CD4-positive, alpha-beta T cell (primary cell): ENCODE measurements at regions not wholly inside any gene's neighbourhood (a gene's known extent, or its start where the extent isn't known, plus 50 kb on each side); places are given as distances from the start of the nearest gene placed in this dataset.

Experiments
- ATAC-seq: fragments of 200-7000 bp; cut with Tn5 transposase; one replicate; pipeline ENCODE4 v1.10.0; 2022; ENCODE audit warnings: mild to moderate bottlenecking; ENCODE audit not compliant: poor library complexity
- CTCF ChIA-PET: fragments of 350-600 bp; sonication (Branson Sonifier 250); formaldehyde crosslinking; loops from one replicate; lab custom pipeline; 2021; ENCODE audit warnings: antibody characterized with exemption, inconsistent platforms; lab: Charles Lee
- POLR2A ChIA-PET: fragments of 350-600 bp; sonication (Branson Sonifier 250); formaldehyde crosslinking; loops from one replicate; lab custom pipeline; 2021; ENCODE audit warnings: antibody characterized with exemption, inconsistent platforms; lab: Charles Lee
- DNase-seq, 14 experiments: peaks; one replicate each; pipeline ENCODE4 v3.0.0-alpha.2; 2013 to 2020; ENCODE audit warnings: mixed read lengths in 2 of 14
- H3K27ac ChIP-seq, 2 donors: one replicate each; pipeline versions ENCODE4 v1.5.1 to v1.7.0; 2013; ENCODE audit warnings: low read length in 2 of 2, low read depth in 1 of 2, mild to moderate bottlenecking in 1 of 2
- H3K27me3 ChIP-seq, 2 experiments: 1 replicate in 1 of 2; 2 replicates in 1 of 2; pipeline versions ENCODE4 v1.6.1 to v1.7.0; 2013; ENCODE audit warnings: low read length in 2 of 2, control low read depth in 1 of 2, mild to moderate bottlenecking in 1 of 2, moderate library complexity in 1 of 2; ENCODE audit not compliant: insufficient read depth in 2 of 2, control insufficient read depth in 1 of 2
- H3K36me3 ChIP-seq: one replicate; pipeline ENCODE4 v1.6.1; 2013; ENCODE audit warnings: low read length, control low read depth; ENCODE audit not compliant: insufficient read depth
- H3K4me1 ChIP-seq: one replicate; pipeline ENCODE4 v1.6.1; 2013; ENCODE audit warnings: low read length, control low read depth; ENCODE audit not compliant: insufficient read depth
- H3K4me3 ChIP-seq: one replicate; pipeline ENCODE4 v1.5.1; 2013; ENCODE audit warnings: mild to moderate bottlenecking, low read length, moderate library complexity
- H3K9me3 ChIP-seq, 2 experiments: 1 replicate in 1 of 2; 2 replicates in 1 of 2; pipeline versions ENCODE4 v1.6.1 to v1.7.0; 2013; ENCODE audit warnings: low read length in 2 of 2, mild to moderate bottlenecking in 2 of 2, control low read depth in 1 of 2, moderate library complexity in 1 of 2; ENCODE audit not compliant: control insufficient read depth in 1 of 2, insufficient read depth in 1 of 2
- H3K27ac Mint-ChIP-seq: one replicate; pipeline ENCODE4 v1.8.0; 2020; ENCODE audit warnings: mixed read lengths
- H3K27me3 Mint-ChIP-seq: one replicate; pipeline ENCODE4 v1.8.0; 2021; ENCODE audit warnings: mixed read lengths
- H3K36me3 Mint-ChIP-seq: one replicate; pipeline ENCODE4 v1.8.0; 2021; ENCODE audit warnings: low read depth, mixed read lengths
- H3K4me1 Mint-ChIP-seq: one replicate; pipeline ENCODE4 v1.8.0; 2021; ENCODE audit warnings: low read depth, mixed read lengths
- H3K4me3 Mint-ChIP-seq: one replicate; pipeline ENCODE4 v1.8.0; 2020; ENCODE audit warnings: mild to moderate bottlenecking, mixed read lengths
- H3K9me3 Mint-ChIP-seq: one replicate; pipeline ENCODE4 v1.8.0; 2020; ENCODE audit warnings: mixed read lengths
- intact Hi-C, 2 experiments: fragments of 100-400 bp; cut with DNase I in 1 of 2; cut with micrococcal nuclease in 1 of 2; formaldehyde crosslinking; loops; one replicate each; pipeline versions ENCODE4 v1.15.1 to v1.9.0; 2023 to 2025; cut with DNase I, micrococcal nuclease
- TF ChIP-seq, protein P1 (sequence below): fragments of 200-600 bp; IDR thresholded peaks from one replicate; pipeline ENCODE4 v1.8.0; 2022; ENCODE audit warnings: antibody characterized with exemption, mild to moderate bottlenecking

GRCh38 chr7:113285411-113285810, 167.1 kb upstream of the SMIM30 start:
- Mint-ChIP-seq H3K36me3 (no peaks in the 10 kb centered on the region), H3K9me3 (no peaks in the 10 kb centered on the region), H3K4me3 (no peak overlapping the region), H3K4me1 (no peaks in the 10 kb centered on the region), H3K27ac (no peak overlapping the region), H3K27me3 (no peaks in the 10 kb centered on the region)
- H3K27me3 ChIP-seq = no peaks in the 10 kb centered on the region
- TF ChIP-seq, protein P1, sequence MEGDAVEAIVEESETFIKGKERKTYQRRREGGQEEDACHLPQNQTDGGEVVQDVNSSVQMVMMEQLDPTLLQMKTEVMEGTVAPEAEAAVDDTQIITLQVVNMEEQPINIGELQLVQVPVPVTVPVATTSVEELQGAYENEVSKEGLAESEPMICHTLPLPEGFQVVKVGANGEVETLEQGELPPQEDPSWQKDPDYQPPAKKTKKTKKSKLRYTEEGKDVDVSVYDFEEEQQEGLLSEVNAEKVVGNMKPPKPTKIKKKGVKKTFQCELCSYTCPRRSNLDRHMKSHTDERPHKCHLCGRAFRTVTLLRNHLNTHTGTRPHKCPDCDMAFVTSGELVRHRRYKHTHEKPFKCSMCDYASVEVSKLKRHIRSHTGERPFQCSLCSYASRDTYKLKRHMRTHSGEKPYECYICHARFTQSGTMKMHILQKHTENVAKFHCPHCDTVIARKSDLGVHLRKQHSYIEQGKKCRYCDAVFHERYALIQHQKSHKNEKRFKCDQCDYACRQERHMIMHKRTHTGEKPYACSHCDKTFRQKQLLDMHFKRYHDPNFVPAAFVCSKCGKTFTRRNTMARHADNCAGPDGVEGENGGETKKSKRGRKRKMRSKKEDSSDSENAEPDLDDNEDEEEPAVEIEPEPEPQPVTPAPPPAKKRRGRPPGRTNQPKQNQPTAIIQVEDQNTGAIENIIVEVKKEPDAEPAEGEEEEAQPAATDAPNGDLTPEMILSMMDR = no peak
- POLR2A ChIA-PET = no interaction called here
- H3K27ac ChIP-seq = no peak overlapping the region
- no peaks in the 10 kb centered on the region for H3K36me3 ChIP-seq
- no peak overlapping the region for H3K4me3 ChIP-seq
- ATAC-seq (no peak), DNase-seq (no peak)
- H3K9me3 ChIP-seq = no peaks in the 10 kb centered on the region
- no peaks in the 10 kb centered on the region for H3K4me1 ChIP-seq
- intact Hi-C loops = no loop called here
- CTCF ChIA-PET = no interaction called here

- Mint-ChIP-seq H3K4me3 (no peak overlapping the region), H3K27me3 (no peaks in the 10 kb centered on the region), H3K4me1 (no peaks in the 10 kb centered on the region), H3K27ac (no peak overlapping the region), H3K36me3 (no peaks in the 10 kb centered on the region), H3K9me3 (no peaks in the 10 kb centered on the region)
- no peaks in the 10 kb centered on the region for H3K36me3 ChIP-seq
- intact Hi-C loops = no loop called here
- H3K4me1 ChIP-seq = no peaks in the 10 kb centered on the region
- H3K27me3 ChIP-seq = no peaks in the 10 kb centered on the region
- H3K9me3 ChIP-seq = no peaks in the 10 kb centered on the region
- H3K27ac ChIP-seq = no peak overlapping the region
- TF ChIP-seq, protein P1 = no peak
- H3K4me3 ChIP-seq = no peak overlapping the region
- ATAC-seq = no peak
- DNase-seq = no peak
- ChIA-PET POLR2A (no interaction called here), CTCF (no interaction called here)
These were observed 165.5 kb upstream of the SMIM30 start for GRCh38 chr7:113283861-113284260.

- Mint-ChIP-seq H3K36me3 (no peaks in the 10 kb centered on the region), H3K9me3 (no peaks in the 10 kb centered on the region), H3K27me3 (no peaks in the 10 kb centered on the region), H3K4me1 (no peaks in the 10 kb centered on the region), H3K4me3 (no peak overlapping the region), H3K27ac (no peak overlapping the region)
- ChIA-PET POLR2A (no interaction called here), CTCF (no interaction called here)
- H3K27me3 ChIP-seq = no peaks in the 10 kb centered on the region
- no peak overlapping the region for H3K4me3 ChIP-seq
- no peak overlapping the region for H3K27ac ChIP-seq
- H3K4me1 ChIP-seq = no peaks in the 10 kb centered on the region
- peaks cover 0 to 3% of the 10 kb centered on the region in 2 experiments for H3K9me3 ChIP-seq
- intact Hi-C loops = no loop called here
- no peak for DNase-seq
- no peak for ATAC-seq
- no peaks in the 10 kb centered on the region for H3K36me3 ChIP-seq
- TF ChIP-seq, protein P1 = no peak
These were observed 164.5 kb upstream of the SMIM30 start for GRCh38 chr7:113282875-113283274.
